WTC11 (cell line): ENCODE measurements at regions not wholly inside any gene's neighbourhood (a gene's known extent, or its start where the extent isn't known, plus 50 kb on each side); places are given as distances from the start of the nearest gene placed in this dataset.

Source experiments
- ATAC-seq: fragments of 200-7000 bp; cut with Tn5 transposase; 2 replicates; pipeline ENCODE4 v1.10.0; 2021; ENCODE audit warnings: mild to moderate bottlenecking, moderate library complexity
- CTCF ChIA-PET: fragments of 300-600 bp; sonication (Branson Sonifier 250); formaldehyde crosslinking; loops from one replicate; lab custom pipeline; 2021; ENCODE audit warnings: antibody characterized with exemption; lab: Charles Lee
- POLR2A ChIA-PET: fragments of 350-600 bp; sonication (Branson Sonifier 250); formaldehyde crosslinking; loops from one replicate; lab custom pipeline; 2021; ENCODE audit warnings: antibody characterized with exemption; lab: Charles Lee
- DNase-seq: peaks from one replicate; pipeline ENCODE4 v3.0.0; 2021; ENCODE audit warnings: low spot score
- H3K27ac Mint-ChIP-seq: 2 replicates; pipeline ENCODE4 v1.8.0; 2021; ENCODE audit warnings: mixed read lengths
- H3K27me3 Mint-ChIP-seq: 2 replicates; pipeline ENCODE4 v1.8.0; 2021; ENCODE audit warnings: low read depth, mild to moderate bottlenecking, moderate library complexity, mixed read lengths
- H3K36me3 Mint-ChIP-seq: 2 replicates; pipeline ENCODE4 v1.8.0; 2021; ENCODE audit warnings: mixed read lengths
- H3K4me1 Mint-ChIP-seq: 2 replicates; pipeline ENCODE4 v1.8.0; 2022; ENCODE audit warnings: mixed read lengths
- H3K4me3 Mint-ChIP-seq: 2 replicates; pipeline ENCODE4 v1.8.0; 2021; ENCODE audit warnings: mild to moderate bottlenecking, moderate library complexity, mixed read lengths
- H3K9me3 Mint-ChIP-seq: 2 replicates; pipeline ENCODE4 v1.8.0; 2021; ENCODE audit warnings: mixed read lengths
- ATF2 ChIP-seq: sonication (generic); formaldehyde crosslinking; IDR thresholded peaks from 2 replicates; pipeline ENCODE4 v1.8.1; 2022; ENCODE audit warnings: low read depth, missing genetic modification reagents, borderline replicate concordance
- ATF6 ChIP-seq: sonication (generic); formaldehyde crosslinking; IDR thresholded peaks from 2 replicates; pipeline ENCODE4 v1.8.1; 2023; ENCODE audit warnings: mild to moderate bottlenecking, missing genetic modification reagents
- CREM ChIP-seq: sonication (generic); formaldehyde crosslinking; IDR thresholded peaks from 2 replicates; pipeline ENCODE4 v1.8.1; 2022; ENCODE audit warnings: mild to moderate bottlenecking, missing genetic modification reagents, moderate library complexity
- E2F1 ChIP-seq: sonication (generic); formaldehyde crosslinking; IDR thresholded peaks from 2 replicates; pipeline ENCODE4 v1.8.0; 2022; ENCODE audit warnings: mild to moderate bottlenecking, missing genetic modification reagents
- ELF4 ChIP-seq: sonication (generic); formaldehyde crosslinking; IDR thresholded peaks from 2 replicates; pipeline ENCODE4 v1.8.1; 2022; ENCODE audit warnings: low read depth, mild to moderate bottlenecking, moderate library complexity, missing genetic modification reagents
- EMX1 ChIP-seq: fragments of 250-450 bp; sonication (Bioruptor Pico); IDR thresholded peaks from 2 replicates; pipeline ENCODE4 v1.8.0; 2021; ENCODE audit warnings: mild to moderate bottlenecking
- ERG ChIP-seq: fragments of 250-450 bp; sonication (Bioruptor Pico); IDR thresholded peaks from 2 replicates; pipeline ENCODE4 v1.8.0; 2021; ENCODE audit warnings: mild to moderate bottlenecking
- ETV6 ChIP-seq: sonication (generic); formaldehyde crosslinking; IDR thresholded peaks from 2 replicates; pipeline ENCODE4 v1.8.1; 2022; ENCODE audit warnings: mild to moderate bottlenecking, missing genetic modification reagents
- FOXK1 ChIP-seq: sonication (generic); formaldehyde crosslinking; IDR thresholded peaks from 2 replicates; pipeline ENCODE4 v1.8.0; 2022; ENCODE audit warnings: mild to moderate bottlenecking, moderate library complexity, missing genetic modification reagents
- FOXP1 ChIP-seq: sonication (generic); formaldehyde crosslinking; IDR thresholded peaks from 2 replicates; pipeline ENCODE4 v1.8.0; 2022; ENCODE audit warnings: missing genetic modification reagents, mild to moderate bottlenecking, moderate library complexity, borderline replicate concordance
- HMGXB4 ChIP-seq: sonication (generic); formaldehyde crosslinking; IDR thresholded peaks from 2 replicates; pipeline ENCODE4 v1.8.1; 2023; ENCODE audit warnings: mild to moderate bottlenecking, moderate library complexity, missing genetic modification reagents
- JUN ChIP-seq: sonication (generic); formaldehyde crosslinking; IDR thresholded peaks from 2 replicates; pipeline ENCODE4 v1.8.0; 2023; ENCODE audit warnings: mild to moderate bottlenecking, missing genetic modification reagents
- MXD4 ChIP-seq: fragments of 250-450 bp; sonication (Bioruptor Pico); IDR thresholded peaks from 2 replicates; pipeline ENCODE4 v1.8.0; 2021; ENCODE audit warnings: mild to moderate bottlenecking, moderate library complexity, borderline replicate concordance
- NFE2L1 ChIP-seq: sonication (generic); formaldehyde crosslinking; IDR thresholded peaks from 2 replicates; pipeline ENCODE4 v1.8.1; 2023; ENCODE audit warnings: missing genetic modification reagents
- OVOL2 ChIP-seq: fragments of 250-450 bp; sonication (Bioruptor Pico); IDR thresholded peaks from 2 replicates; pipeline ENCODE4 v1.9.0; 2021; ENCODE audit warnings: mild to moderate bottlenecking, borderline replicate concordance
- PRDM15 ChIP-seq: sonication (generic); formaldehyde crosslinking; IDR thresholded peaks from 2 replicates; pipeline ENCODE4 v1.8.0; 2022; ENCODE audit warnings: missing genetic modification reagents
- SOX15 ChIP-seq: fragments of 250-450 bp; sonication (Bioruptor Pico); IDR thresholded peaks from 2 replicates; pipeline ENCODE4 v1.9.0; 2021; ENCODE audit warnings: mild to moderate bottlenecking
- TEAD1 ChIP-seq: sonication (generic); formaldehyde crosslinking; IDR thresholded peaks from 2 replicates; pipeline ENCODE4 v1.8.0; 2022; ENCODE audit warnings: mild to moderate bottlenecking, missing genetic modification reagents
- TP53 ChIP-seq: sonication (generic); formaldehyde crosslinking; IDR thresholded peaks from 2 replicates; pipeline ENCODE4 v1.8.1; 2023; ENCODE audit warnings: mild to moderate bottlenecking, missing genetic modification reagents
- USF1 ChIP-seq: sonication (generic); formaldehyde crosslinking; IDR thresholded peaks from 2 replicates; pipeline ENCODE4 v1.8.0; 2022; ENCODE audit warnings: mild to moderate bottlenecking, missing genetic modification reagents
- ZNF281 ChIP-seq: sonication (generic); formaldehyde crosslinking; IDR thresholded peaks from 2 replicates; pipeline ENCODE4 v1.8.0; 2023; ENCODE audit warnings: mild to moderate bottlenecking, missing genetic modification reagents
- ZNF317 ChIP-seq: sonication (generic); formaldehyde crosslinking; IDR thresholded peaks from 2 replicates; pipeline ENCODE4 v1.8.1; 2023; ENCODE audit warnings: low read depth, mild to moderate bottlenecking, moderate library complexity, missing genetic modification reagents, borderline replicate concordance
- ZNF396 ChIP-seq: fragments of 250-450 bp; sonication (Bioruptor Pico); IDR thresholded peaks from 2 replicates; pipeline ENCODE4 v1.8.0; 2021; ENCODE audit warnings: mild to moderate bottlenecking, moderate library complexity, borderline replicate concordance

- Mint-ChIP-seq H3K27me3 (peaks cover 15% of the 10 kb centered on the region), H3K27ac (peak overlapping the region; percentile 47), H3K36me3 (peaks cover 16% of the 10 kb centered on the region), H3K4me1 (peaks cover 49% of the 10 kb centered on the region), H3K9me3 (peaks cover 15% of the 10 kb centered on the region), H3K4me3 (no peak overlapping the region)
- ChIA-PET CTCF (no interaction called here), POLR2A (no interaction called here)
- ATAC-seq (no peak), DNase-seq (no peak)
- no peak for TF ChIP-seq HMGXB4
- no peak for TF ChIP-seq EMX1 (CRISPR knock-in tag)
- no peak for TF ChIP-seq USF1 (CRISPR knock-in tag)
- TF ChIP-seq OVOL2 (CRISPR knock-in tag): no peak
- no peak for TF ChIP-seq ATF6 (CRISPR knock-in tag)
- no peak for TF ChIP-seq FOXP1 (CRISPR knock-in tag)
- TF ChIP-seq FOXK1 (CRISPR knock-in tag): no peak
- TF ChIP-seq ZNF396 (CRISPR knock-in tag): no peak
- TF ChIP-seq ZNF281 (CRISPR knock-in tag): no peak
- TF ChIP-seq SOX15: no peak
- TF ChIP-seq ETV6: no peak
- TF ChIP-seq MXD4 (CRISPR knock-in tag): no peak
- no peak for TF ChIP-seq E2F1
- no peak for TF ChIP-seq JUN (CRISPR knock-in tag)
- TF ChIP-seq ZNF317 (CRISPR knock-in tag): no peak
Observed at GRCh38 chr1:59014827-59015226, 231.0 kb upstream of the JUN start.

GRCh38 chr1:59015708-59016107 is 231.9 kb upstream of the JUN start:
- H3K27ac Mint-ChIP-seq: no peak overlapping the region
- H3K27me3 Mint-ChIP-seq: peaks cover 15% of the 10 kb centered on the region
- ChIA-PET POLR2A (no interaction called here), CTCF (no interaction called here)
- peaks cover 16% of the 10 kb centered on the region for H3K36me3 Mint-ChIP-seq
- no peak overlapping the region for H3K4me3 Mint-ChIP-seq
- H3K9me3 Mint-ChIP-seq: peaks cover 15% of the 10 kb centered on the region
- DNase-seq (no peak), ATAC-seq (no peak)
- peaks cover 49% of the 10 kb centered on the region for H3K4me1 Mint-ChIP-seq
- no peak for TF ChIP-seq ERG (CRISPR knock-in tag)
- no peak for TF ChIP-seq ELF4 (CRISPR knock-in tag)
- no peak for TF ChIP-seq PRDM15
- no peak for TF ChIP-seq TEAD1 (CRISPR knock-in tag)
- no peak for TF ChIP-seq TP53 (CRISPR knock-in tag)
- TF ChIP-seq ATF2: no peak
- TF ChIP-seq NFE2L1 (CRISPR knock-in tag): no peak
- TF ChIP-seq CREM (CRISPR knock-in tag): no peak
